SK-N-MC (cell line): ENCODE measurements at regions not wholly inside any gene's neighbourhood (a gene's known extent, or its start where the extent isn't known, plus 50 kb on each side); places are given as distances from the start of the nearest gene placed in this dataset.

ENCODE experiments used
- EZH2 ChIP-seq: fragments of 200-600 bp; sonication (generic); IDR thresholded peaks from one replicate; pipeline ENCODE4 v1.6.1; 2017; ENCODE audit warnings: antibody characterized with exemption
- FOXP2 ChIP-seq: optimal IDR thresholded peaks from 2 replicates; pipeline ENCODE3; 2011; ENCODE audit warnings: mild to moderate bottlenecking, moderate library complexity; ENCODE audit not compliant: insufficient read depth; ENCODE audit errors: extremely low read length, control extremely low read depth
- POLR2AphosphoS5 ChIP-seq: IDR thresholded peaks from 2 replicates; pipeline ENCODE4 v1.6.1; 2012; ENCODE audit warnings: mild to moderate bottlenecking, low read depth, low read length, borderline replicate concordance

DNA sequence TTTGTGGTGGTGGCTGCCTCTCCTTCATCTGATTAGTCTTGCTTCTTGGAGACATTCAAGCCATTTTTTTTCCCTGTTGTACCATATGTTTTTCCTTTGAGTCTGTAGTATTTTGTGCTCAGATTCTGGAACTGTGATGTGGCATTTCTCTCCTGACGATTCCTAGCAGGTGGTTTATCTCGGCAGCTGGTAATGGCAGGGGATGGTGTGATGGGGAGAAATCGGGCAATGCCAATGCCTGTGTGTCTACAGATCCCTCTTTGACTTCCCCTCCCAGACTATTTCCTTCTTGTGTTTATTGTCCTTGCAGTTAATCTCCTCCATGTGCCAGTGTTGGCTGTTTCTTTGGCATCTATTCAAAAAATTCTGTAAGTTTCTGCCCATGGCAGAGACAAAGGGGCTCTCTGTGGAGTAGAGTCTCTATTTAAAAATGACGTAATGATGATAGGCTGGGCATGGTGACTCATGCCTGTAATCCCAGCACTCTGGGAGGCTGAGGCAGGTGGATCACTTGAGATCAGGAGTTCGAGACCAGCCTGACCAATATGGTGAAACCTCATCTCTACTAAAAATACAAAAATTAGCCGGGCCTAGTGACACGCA, 90.2 kb upstream of the ERCC4 start:
- TF ChIP-seq EZH2: no peak
- no peak for TF ChIP-seq POLR2AphosphoS5
- no peak for TF ChIP-seq FOXP2
